ENCODE measurements at regions not wholly inside any gene's neighbourhood (a gene's known extent, or its start where the extent isn't known, plus 50 kb on each side); places are given as distances from the start of the nearest gene placed in this dataset.
"Not testable (repeated sequence)": the region's sequence is repeated elsewhere in the genome, so short reads cannot be mapped to it uniquely, and the experiment has no call there.

DNA sequence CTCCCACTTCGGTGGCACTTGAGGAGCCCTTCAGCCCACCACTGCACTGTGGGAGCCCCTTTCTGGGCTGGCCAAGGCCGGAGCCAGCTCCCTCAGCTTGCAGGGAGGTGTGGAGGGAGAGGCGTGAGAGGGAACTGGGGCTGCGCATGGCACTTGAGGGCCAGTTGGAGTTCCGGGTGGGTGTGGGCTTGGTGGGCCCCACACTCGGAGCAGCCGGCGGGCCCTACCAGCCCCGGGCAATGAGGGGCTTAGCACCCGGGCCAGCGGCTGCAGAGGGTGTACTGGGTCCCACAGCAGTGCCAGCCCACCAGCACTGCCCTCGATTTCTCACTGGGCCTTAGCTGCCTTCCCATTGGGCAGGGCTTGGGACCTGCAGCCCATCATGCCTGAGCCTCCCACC is 78.8 kb upstream of the TRPC7 start:
- H4K5ac ChIP-seq (ENCODE audit: insufficient read length, low read depth, low read length); H3K4me2 ChIP-seq (ENCODE audit: insufficient read depth in 1 of 2, low read depth in 2 of 2, low read length in 2 of 2); H2BK5ac ChIP-seq (ENCODE audit: low read depth, low read length); H3K9me3 ChIP-seq (ENCODE audit: insufficient read depth in 2 of 2, low read depth in 1 of 2, low read length in 1 of 2); H3K18ac ChIP-seq (ENCODE audit: extremely low read depth, low read length); H2BK15ac ChIP-seq (ENCODE audit: low read length); H2BK12ac ChIP-seq (ENCODE audit: low read depth, low read length); H3K14ac ChIP-seq (ENCODE audit: insufficient read length); FAIRE-seq; H3K79me1 ChIP-seq (ENCODE audit: low read depth, low read length); H3K4me1 ChIP-seq (replicated peaks in 1 of 4; ENCODE audit: control insufficient read depth in 3 of 4, insufficient read depth in 4 of 4, low read length in 3 of 4); H2AFZ ChIP-seq (ENCODE audit: low read length); H4K91ac ChIP-seq (replicated peaks; ENCODE audit: insufficient read length, low read length); H3K4me3 ChIP-seq (ENCODE audit: extremely low read depth in 1 of 4, insufficient read depth in 2 of 4, low read depth in 3 of 4, low read length in 4 of 4); H3K4ac ChIP-seq (replicated peaks; ENCODE audit: insufficient read length, low read depth, low read length); H3K23ac ChIP-seq (ENCODE audit: insufficient read length); H3K56ac ChIP-seq (replicated peaks; ENCODE audit: insufficient read length, low read depth, low read length); H3K9ac ChIP-seq (replicated peaks in 1 of 4; ENCODE audit: extremely low read depth in 1 of 4, low read depth in 3 of 4, low read length in 3 of 4); H3K79me2 ChIP-seq (ENCODE audit: control insufficient read depth in 1 of 2, insufficient read depth in 2 of 2, low read length in 2 of 2); H2BK20ac ChIP-seq (ENCODE audit: low read length); H3K36me3 ChIP-seq (ENCODE audit: control insufficient read depth in 2 of 4, insufficient read depth in 4 of 4, low read length in 3 of 4); DNase-seq (ENCODE audit: low read depth in 1 of 2, low spot score in 2 of 2); H3K27ac ChIP-seq (ENCODE audit: low read depth, low read length); H3K23me2 ChIP-seq (ENCODE audit: low read depth, low read length); POLR2A ChIA-PET (ENCODE audit: partially characterized antibody); H2BK120ac ChIP-seq (replicated peaks; ENCODE audit: low read depth, low read length); H2AK5ac ChIP-seq (ENCODE audit: low read depth, low read length); H4K8ac ChIP-seq (ENCODE audit: extremely low read depth, insufficient read depth, low read length); H4K20me1 ChIP-seq (replicated peaks in 1 of 2; ENCODE audit: control insufficient read depth in 1 of 2, insufficient read depth in 2 of 2, low read length in 2 of 2); H3K27me3 ChIP-seq (replicated peaks in 1 of 4; ENCODE audit: control insufficient read depth in 3 of 4, extremely low read depth in 1 of 4, insufficient read depth in 3 of 4, low read length in 3 of 4): not testable (repeated sequence)
- CTCF ChIA-PET (ENCODE audit: partially characterized antibody) = interaction anchor here (1.0 to 2.2 kb wide), 2 partner anchors 186 to 195 kb away, joined by 4 to 6 read pairs; no protein-coding TSS in a partner anchor
- 88% methylated on average over 5 of the region's 12 CpGs; no CpG with 5 or more reads in 1 of the 2 experiments for WGBS, 2 experiments (ENCODE audit: extremely low coverage in 1 of 2, insufficient coverage in 1 of 2, insufficient read length in 1 of 2, insufficient replicate concordance in 2 of 2, low coverage in 1 of 2, low lambda C conversion rate in 2 of 2, missing lambda C conversion rate in 1 of 2)

All from H1 (cell line).